ENCODE measurements at regions not wholly inside any gene's neighbourhood (a gene's known extent, or its start where the extent isn't known, plus 50 kb on each side); places are given as distances from the start of the nearest gene placed in this dataset.

- no peak for TF ChIP-seq TCF4 (CRISPR knock-in tag; IDR thresholded peaks at IDR 0.05; ENCODE audit: borderline replicate concordance)
- TF ChIP-seq PATZ1 (CRISPR knock-in tag; IDR thresholded peaks at IDR 0.05; ENCODE audit: borderline replicate concordance): no peak
- no peak for TF ChIP-seq ZFP3 (CRISPR knock-in tag; IDR thresholded peaks at IDR 0.05)
- no peak for TF ChIP-seq ZNF8 (CRISPR knock-in tag; IDR thresholded peaks at IDR 0.05)
These were observed 247.2 kb downstream of the CDH10 start for GRCh38 chr5:24397601-24398000.

Data from SK-N-SH treated with all-trans-retinoic acid at 6 μM for 48 hours (cell line).